Neural cell (in vitro differentiated cells): ENCODE measurements at regions not wholly inside any gene's neighbourhood (a gene's known extent, or its start where the extent isn't known, plus 50 kb on each side); places are given as distances from the start of the nearest gene placed in this dataset.

ENCODE experiments used
- H2AFZ ChIP-seq: fragments of 200-600, 300-800 bp; sonication (generic), shearing (Covaris generic); 2 replicates; pipeline ENCODE4 v1.6.0; 2014; ENCODE audit warnings: low read depth, mild to moderate bottlenecking, antibody characterized with exemption, low read length, moderate library complexity
- H3F3A ChIP-seq: fragments of 200-600 bp; shearing (Covaris generic); 2 replicates; pipeline ENCODE4 v1.6.1; 2016; ENCODE audit warnings: mild to moderate bottlenecking, moderate library complexity, mixed read lengths, antibody characterized with exemption, low read length; ENCODE audit not compliant: insufficient read depth, poor library complexity, severe bottlenecking
- H3K27ac ChIP-seq: fragments of 200-600, 300-800 bp; sonication (generic), shearing (Covaris generic); 2 replicates; pipeline ENCODE4 v1.5.1; 2014; ENCODE audit warnings: mild to moderate bottlenecking, low read length, moderate library complexity
- H3K27me3 ChIP-seq: fragments of 300-800, 200-600 bp; sonication (generic), shearing (Covaris generic); 2 replicates; pipeline ENCODE4 v1.6.0; 2014; ENCODE audit warnings: mild to moderate bottlenecking, low read depth, low read length, moderate library complexity; ENCODE audit not compliant: insufficient read depth
- H3K36me3 ChIP-seq: fragments of 300-800, 200-600 bp; sonication (generic), shearing (Covaris generic); 2 replicates; pipeline ENCODE4 v1.5.1; 2014; ENCODE audit warnings: mild to moderate bottlenecking, antibody characterized with exemption, low read length, moderate library complexity; ENCODE audit not compliant: insufficient read depth
- H3K4me2 ChIP-seq: fragments of 300-800, 200-600 bp; sonication (generic), shearing (Covaris generic); 2 replicates; pipeline ENCODE4 v1.6.0; 2014; ENCODE audit warnings: mild to moderate bottlenecking, low read length
- H3K4me3 ChIP-seq: fragments of 300-800, 200-600 bp; sonication (generic), shearing (Covaris generic); 2 replicates; pipeline ENCODE4 v1.5.1; 2014; ENCODE audit warnings: mild to moderate bottlenecking, low read length, moderate library complexity
- H3K79me2 ChIP-seq: fragments of 200-600 bp; shearing (Covaris generic); replicated peaks from 2 replicates; pipeline ENCODE4 v1.6.0; 2014; ENCODE audit warnings: mild to moderate bottlenecking, low read length, moderate library complexity; ENCODE audit not compliant: insufficient read depth
- H3K9ac ChIP-seq: fragments of 300-800, 200-600 bp; sonication (generic), shearing (Covaris generic); 2 replicates; pipeline ENCODE4 v1.6.1; 2016; ENCODE audit warnings: mild to moderate bottlenecking, low read length, mixed read lengths
- H3K9me2 ChIP-seq: fragments of 200-600 bp; shearing (Covaris generic); 2 replicates; pipeline ENCODE4 v1.6.1; 2016; ENCODE audit warnings: mild to moderate bottlenecking, low read length, mixed read lengths; ENCODE audit not compliant: insufficient read depth
- H3K9me3 ChIP-seq: fragments of 200-600, 300-800 bp; sonication (generic), shearing (Covaris generic); 2 replicates; pipeline ENCODE4 v1.6.1; 2016; ENCODE audit warnings: mild to moderate bottlenecking, mixed run types, low read length, moderate library complexity, mixed read lengths
- H4K20me1 ChIP-seq: fragments of 200-600 bp; shearing (Covaris generic); 2 replicates; pipeline ENCODE4 v1.6.1; 2016; ENCODE audit warnings: mild to moderate bottlenecking, mixed run types; ENCODE audit not compliant: insufficient read depth
- CTCF ChIP-seq: fragments of 450-650 bp; IDR thresholded peaks from 2 replicates; pipeline ENCODE4 v1.5.1; 2014; ENCODE audit warnings: antibody characterized with exemption, mild to moderate bottlenecking, moderate library complexity; ENCODE audit not compliant: poor library complexity, severe bottlenecking
- EP300 ChIP-seq: fragments of 450-650 bp; conservative IDR thresholded peaks from 2 replicates; pipeline ENCODE4 v1.6.1; 2014; ENCODE audit warnings: antibody characterized with exemption, mild to moderate bottlenecking, moderate library complexity; ENCODE audit not compliant: poor library complexity, severe bottlenecking
- EZH2 ChIP-seq: fragments of 200-600, 300-800 bp; shearing (Covaris generic), sonication (generic); IDR thresholded peaks from 2 replicates; pipeline ENCODE4 v1.6.1; 2014; ENCODE audit warnings: antibody characterized with exemption, low read length, borderline replicate concordance, mild to moderate bottlenecking; ENCODE audit not compliant: insufficient read depth, poor library complexity, severe bottlenecking
- MXI1 ChIP-seq: fragments of 450-650 bp; conservative IDR thresholded peaks from 2 replicates; pipeline ENCODE4 v1.6.1; 2014; ENCODE audit warnings: antibody characterized with exemption, mild to moderate bottlenecking; ENCODE audit not compliant: poor library complexity, severe bottlenecking
- POLR2AphosphoS5 ChIP-seq: IDR thresholded peaks from 2 replicates; pipeline ENCODE4 v1.6.1; 2012
- RAD21 ChIP-seq: fragments of 450-650 bp; conservative IDR thresholded peaks from 2 replicates; pipeline ENCODE4 v1.6.1; 2014; ENCODE audit warnings: antibody characterized with exemption, mild to moderate bottlenecking, moderate library complexity
- REST ChIP-seq: IDR thresholded peaks from 2 replicates; pipeline ENCODE4 v1.6.1; 2012; ENCODE audit warnings: borderline replicate concordance
- SMC3 ChIP-seq: fragments of 450-650 bp; conservative IDR thresholded peaks from 2 replicates; pipeline ENCODE4 v1.6.1; 2014; ENCODE audit warnings: antibody characterized with exemption, mild to moderate bottlenecking, moderate library complexity; ENCODE audit not compliant: poor library complexity
- TAF1 ChIP-seq: IDR thresholded peaks from 2 replicates; pipeline ENCODE4 v1.6.1; 2012; ENCODE audit warnings: low read depth

GRCh38 chr9:87229108-87229507 lies 268.6 kb upstream of the DAPK1 start:
- no peaks in the 10 kb centered on the region for H4K20me1 ChIP-seq
- no peaks in the 10 kb centered on the region for H3K9me2 ChIP-seq
- H3K9me3 ChIP-seq: no peaks in the 10 kb centered on the region
- H2AFZ ChIP-seq: no peak overlapping the region
- no peak overlapping the region for H3K9ac ChIP-seq
- no peak overlapping the region for H3K27ac ChIP-seq
- no peaks in the 10 kb centered on the region for H3K27me3 ChIP-seq
- no peak overlapping the region for H3K4me2 ChIP-seq
- no peaks in the 10 kb centered on the region for H3K36me3 ChIP-seq
- TF ChIP-seq RAD21: no peak
- TF ChIP-seq MXI1: no peak
- no peak for TF ChIP-seq EP300
- no peak for TF ChIP-seq SMC3
- no peak for TF ChIP-seq POLR2AphosphoS5
- no peak for TF ChIP-seq REST
- no peak for TF ChIP-seq TAF1
- TF ChIP-seq EZH2: no peak
- no peak for TF ChIP-seq CTCF
- no peaks in the 10 kb centered on the region for H3K79me2 ChIP-seq
- no peak overlapping the region for H3K4me3 ChIP-seq
- no peaks in the 10 kb centered on the region for H3F3A ChIP-seq

DNA sequence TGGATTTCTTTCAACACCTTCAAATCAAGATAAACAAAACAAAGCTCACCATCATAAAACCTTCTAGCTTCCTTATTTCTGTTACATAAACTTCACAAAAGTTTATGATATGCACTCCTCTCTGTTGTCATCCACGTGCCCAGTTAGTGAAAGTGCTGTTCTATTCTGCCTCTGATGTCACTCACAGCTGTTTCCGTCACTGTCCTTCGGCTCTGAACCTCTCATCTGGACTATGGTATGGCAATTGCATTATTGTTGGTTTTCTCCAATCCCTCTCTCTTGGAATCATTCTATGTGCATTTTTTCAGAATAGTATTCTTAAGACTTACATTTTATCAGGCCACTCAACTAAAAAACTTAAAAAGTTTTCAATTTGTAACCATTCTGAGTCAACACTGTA lies 264.2 kb upstream of the DAPK1 start:
- Histone ChIP-seq H3K9me3 (no peaks in the 10 kb centered on the region), H3K36me3 (no peaks in the 10 kb centered on the region), H3K9me2 (no peaks in the 10 kb centered on the region), H3F3A (no peaks in the 10 kb centered on the region), H3K27me3 (no peaks in the 10 kb centered on the region), H2AFZ (no peak overlapping the region), H4K20me1 (no peaks in the 10 kb centered on the region), H3K4me2 (no peak overlapping the region), H3K9ac (no peak overlapping the region), H3K79me2 (no peaks in the 10 kb centered on the region), H3K4me3 (no peak overlapping the region), H3K27ac (no peak overlapping the region)
- TF ChIP-seq SMC3: no peak

- Histone ChIP-seq H2AFZ (no peak overlapping the region), H3K27ac (no peak overlapping the region), H3K79me2 (no peaks in the 10 kb centered on the region), H3K9ac (no peak overlapping the region), H3K4me3 (no peak overlapping the region), H3K9me3 (no peaks in the 10 kb centered on the region), H4K20me1 (no peaks in the 10 kb centered on the region), H3K36me3 (no peaks in the 10 kb centered on the region), H3K9me2 (no peaks in the 10 kb centered on the region), H3F3A (no peaks in the 10 kb centered on the region), H3K27me3 (no peaks in the 10 kb centered on the region), H3K4me2 (no peak overlapping the region)
- TF ChIP-seq SMC3 (no peak), TAF1 (no peak), MXI1 (no peak), CTCF (no peak), POLR2AphosphoS5 (no peak), EP300 (no peak), REST (no peak), RAD21 (no peak), EZH2 (no peak)
These were observed 263.7 kb upstream of the DAPK1 start for GRCh38 chr9:87233899-87234455.
